ENCODE measurements at regions not wholly inside any gene's neighbourhood (a gene's known extent, or its start where the extent isn't known, plus 50 kb on each side); places are given as distances from the start of the nearest gene placed in this dataset.

- DNase-seq (ENCODE audit: low spot score): no peak
- TF ChIP-seq, protein P1, sequence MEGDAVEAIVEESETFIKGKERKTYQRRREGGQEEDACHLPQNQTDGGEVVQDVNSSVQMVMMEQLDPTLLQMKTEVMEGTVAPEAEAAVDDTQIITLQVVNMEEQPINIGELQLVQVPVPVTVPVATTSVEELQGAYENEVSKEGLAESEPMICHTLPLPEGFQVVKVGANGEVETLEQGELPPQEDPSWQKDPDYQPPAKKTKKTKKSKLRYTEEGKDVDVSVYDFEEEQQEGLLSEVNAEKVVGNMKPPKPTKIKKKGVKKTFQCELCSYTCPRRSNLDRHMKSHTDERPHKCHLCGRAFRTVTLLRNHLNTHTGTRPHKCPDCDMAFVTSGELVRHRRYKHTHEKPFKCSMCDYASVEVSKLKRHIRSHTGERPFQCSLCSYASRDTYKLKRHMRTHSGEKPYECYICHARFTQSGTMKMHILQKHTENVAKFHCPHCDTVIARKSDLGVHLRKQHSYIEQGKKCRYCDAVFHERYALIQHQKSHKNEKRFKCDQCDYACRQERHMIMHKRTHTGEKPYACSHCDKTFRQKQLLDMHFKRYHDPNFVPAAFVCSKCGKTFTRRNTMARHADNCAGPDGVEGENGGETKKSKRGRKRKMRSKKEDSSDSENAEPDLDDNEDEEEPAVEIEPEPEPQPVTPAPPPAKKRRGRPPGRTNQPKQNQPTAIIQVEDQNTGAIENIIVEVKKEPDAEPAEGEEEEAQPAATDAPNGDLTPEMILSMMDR (IDR thresholded peaks at IDR 0.05): no peak
- no peak for ATAC-seq (ENCODE audit: low FRiP score)
Measured at GRCh38 chr12:41888285-41888684, 256.4 kb downstream of the GXYLT1 start.

DNA sequence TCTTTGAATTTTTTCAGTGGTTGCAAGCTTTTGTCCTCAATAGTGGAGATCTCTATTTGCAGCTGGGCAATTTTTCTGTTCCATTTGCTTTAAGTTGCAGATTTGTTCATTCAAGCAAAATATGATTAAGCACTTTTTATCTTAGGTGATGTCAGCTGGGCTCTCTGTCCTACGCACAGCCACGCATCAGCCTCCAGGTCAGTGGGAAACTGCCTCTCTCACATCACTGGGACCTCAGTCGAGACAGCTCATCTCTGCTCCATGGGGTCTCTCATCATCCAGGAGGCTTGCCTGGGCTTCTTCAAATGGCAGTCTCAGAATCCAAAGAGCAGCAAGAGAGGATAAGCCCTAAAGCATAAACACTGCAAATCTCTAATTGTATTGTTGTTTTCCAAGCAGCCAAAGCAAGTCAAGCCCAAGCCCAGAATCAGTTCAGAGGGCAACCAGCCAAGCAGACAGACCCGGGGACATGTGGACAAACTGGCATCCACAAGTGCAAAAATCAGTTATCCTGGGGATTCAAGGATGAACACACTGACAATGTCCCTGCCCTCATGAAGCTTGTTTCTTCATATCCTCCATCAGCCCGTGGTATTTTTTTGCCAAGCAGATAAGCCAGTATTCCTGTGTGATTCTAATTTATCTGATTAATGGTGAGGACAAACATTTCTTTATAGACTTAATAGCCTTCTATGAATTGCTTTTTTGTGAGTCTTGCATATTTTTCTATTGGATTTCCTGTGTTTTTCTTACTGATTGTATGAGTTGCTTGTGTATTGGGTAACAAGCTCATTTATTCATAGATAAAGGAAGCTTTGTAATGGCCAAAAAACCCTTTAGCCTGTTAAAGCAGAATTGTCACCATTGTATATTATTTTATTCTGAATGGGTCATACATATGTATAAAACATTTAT is 262.5 kb downstream of the GXYLT1 start:
- ATAC-seq (ENCODE audit: low FRiP score) (no peak), DNase-seq (ENCODE audit: low spot score) (no peak)
- TF ChIP-seq, protein P1 (IDR thresholded peaks at IDR 0.05): no peak

- TF ChIP-seq, protein P1 (IDR thresholded peaks at IDR 0.05): no peak
Measured at GRCh38 chr12:41869432-41869831, 275.2 kb downstream of the GXYLT1 start.

DNA sequence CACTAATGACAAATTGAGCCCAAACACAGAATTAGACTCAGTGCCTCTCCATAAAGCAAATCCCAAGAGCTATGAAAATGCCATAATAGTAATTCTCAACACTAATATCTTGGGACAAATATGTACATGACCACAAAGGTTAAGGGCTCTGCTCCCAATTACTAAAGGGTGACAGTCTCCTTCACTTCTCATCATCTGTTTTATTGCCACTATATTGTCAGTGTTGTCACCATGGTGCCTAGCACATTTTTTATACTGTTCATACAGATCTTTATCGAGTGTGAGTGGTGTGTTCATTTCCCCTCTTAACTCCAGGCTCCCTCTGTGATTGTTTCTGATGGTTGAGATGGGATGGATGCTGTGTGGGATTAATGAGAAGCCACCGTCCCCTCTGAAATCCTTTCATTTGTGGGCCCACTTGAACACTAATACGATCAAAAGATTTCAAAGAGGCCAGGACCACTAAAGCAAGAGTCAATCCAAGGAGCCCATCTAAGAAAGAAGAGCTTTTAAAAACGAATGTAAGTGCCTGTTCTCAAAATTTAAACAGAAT is 277.7 kb downstream of the GXYLT1 start:
- no peak for ATAC-seq (ENCODE audit: low FRiP score)
- TF ChIP-seq, protein P1 (IDR thresholded peaks at IDR 0.05): no peak
- no peak for DNase-seq (ENCODE audit: low spot score)

More at GRCh38 chr12:41869432-41869831, 275.2 kb downstream of the GXYLT1 start:
- DNase-seq (ENCODE audit: low spot score) (no peak), ATAC-seq (ENCODE audit: low FRiP score) (no peak)

DNA sequence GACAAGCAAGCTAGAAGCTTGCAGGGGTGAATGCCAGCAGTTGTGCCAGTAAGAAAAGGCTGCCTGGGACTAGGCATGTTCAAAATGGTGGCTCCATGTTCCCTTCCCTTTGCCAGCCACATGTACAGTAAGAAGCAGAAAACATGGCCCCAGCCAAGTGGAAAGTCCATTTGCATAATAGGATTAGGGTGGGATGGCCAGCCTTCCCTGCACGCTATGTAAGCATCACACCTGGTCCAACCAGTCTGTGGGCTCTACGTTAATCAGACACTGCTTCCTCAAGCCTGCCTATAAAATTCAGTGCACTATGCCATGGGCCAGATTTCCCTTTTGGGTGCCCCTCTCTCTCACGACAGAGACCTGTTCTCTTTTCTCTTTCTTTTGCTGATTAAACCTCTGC is 288.4 kb downstream of the GXYLT1 start:
- DNase-seq (ENCODE audit: low spot score): no peak
- ATAC-seq (ENCODE audit: low FRiP score): no peak
- TF ChIP-seq, protein P1 (IDR thresholded peaks at IDR 0.05): no peak

- TF ChIP-seq, protein P1 (IDR thresholded peaks at IDR 0.05): no peak
- ATAC-seq (ENCODE audit: low FRiP score) (no peak), DNase-seq (ENCODE audit: low spot score) (no peak)
Measured at GRCh38 chr12:41850046-41850445, 294.6 kb downstream of the GXYLT1 start.

DNA sequence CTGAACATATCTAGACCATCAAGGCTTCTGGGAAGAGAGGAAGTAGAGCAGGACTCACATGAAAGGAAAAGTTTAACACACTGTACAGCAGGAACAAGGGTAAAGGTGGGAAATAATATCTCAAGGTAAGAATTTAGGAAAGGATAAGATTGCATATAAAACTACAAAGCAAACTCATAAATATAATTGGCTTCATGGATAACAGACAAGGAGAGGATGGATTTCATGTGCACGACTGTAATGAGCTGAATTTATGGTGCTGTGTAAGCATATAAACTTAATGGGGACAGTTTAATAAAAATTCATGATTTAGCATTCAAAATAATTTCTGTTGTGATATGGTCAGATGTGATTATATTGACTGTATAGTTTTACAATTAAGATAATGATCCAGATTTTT is 298.0 kb downstream of the GXYLT1 start:
- ATAC-seq (ENCODE audit: low FRiP score): no peak
- no peak for DNase-seq (ENCODE audit: low spot score)
- TF ChIP-seq, protein P1 (IDR thresholded peaks at IDR 0.05): no peak
